ENCODE measurements at regions not wholly inside any gene's neighbourhood (a gene's known extent, or its start where the extent isn't known, plus 50 kb on each side); places are given as distances from the start of the nearest gene placed in this dataset.

DNA sequence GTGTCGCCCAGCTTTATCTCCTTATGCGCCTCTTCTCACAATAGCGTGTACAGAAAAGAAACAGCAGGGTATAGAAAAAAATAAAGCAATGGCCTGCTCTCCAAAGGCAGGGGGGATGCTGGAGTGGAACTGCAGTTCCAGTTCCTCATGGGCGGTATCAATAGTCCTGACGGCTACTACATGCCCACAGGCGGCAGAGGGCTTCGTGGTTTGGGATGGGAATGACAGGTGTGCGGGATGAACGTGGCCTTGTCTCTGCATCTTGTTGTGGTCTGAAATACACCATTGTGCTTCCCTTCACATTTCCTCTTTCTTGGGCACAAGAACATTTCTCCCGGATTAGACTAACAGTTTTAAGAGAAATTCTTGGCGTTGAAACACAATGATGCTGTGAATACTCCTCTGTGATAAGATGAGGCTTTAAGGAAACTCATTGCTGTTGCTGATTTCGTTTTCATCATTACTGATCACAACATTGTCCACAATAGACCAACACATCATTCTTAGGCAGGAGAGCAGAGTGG lies 124.1 kb upstream of the IGFBP7 start:
- TF ChIP-seq POLR2A (IDR thresholded peaks at IDR 0.05; ENCODE audit: low read length) = no peak
- no peak for TF ChIP-seq GATA1 (IDR thresholded peaks at IDR 0.05; ENCODE audit: low read depth, low read length)
